ENCODE measurements at regions not wholly inside any gene's neighbourhood (a gene's known extent, or its start where the extent isn't known, plus 50 kb on each side); places are given as distances from the start of the nearest gene placed in this dataset.

DNA sequence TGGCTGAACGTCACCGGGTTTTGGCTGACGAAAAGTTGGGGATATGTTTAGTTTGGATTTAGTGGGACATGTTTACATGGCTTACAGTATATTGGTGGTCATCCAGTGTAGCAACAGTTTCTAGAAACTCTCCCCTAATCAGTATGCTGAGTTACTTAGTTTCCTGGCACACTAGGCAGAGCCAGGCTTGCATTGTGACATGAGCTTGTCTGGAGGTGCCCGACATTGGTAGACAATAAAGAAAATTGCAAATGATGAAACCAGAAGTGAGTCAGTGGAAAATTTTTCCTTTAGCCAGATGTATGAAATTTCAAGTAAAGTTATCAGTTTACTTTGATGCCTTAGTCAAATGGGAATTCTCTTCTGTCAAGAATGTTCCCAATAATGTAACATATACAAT lies 276.1 kb downstream of the RDH14 start (continued):
- TF ChIP-seq RNF2 (IDR thresholded peaks at IDR 0.05; ENCODE audit: borderline replicate concordance, low read depth) (no peak), RAD21 (conservative IDR thresholded peaks at IDR 0.05 in 1 of 2, IDR thresholded peaks at IDR 0.05 in 1 of 2) (no peak), HDAC2 (IDR thresholded peaks at IDR 0.05) (no peak), POLR2A (IDR thresholded peaks at IDR 0.05; ENCODE audit: low read length) (no peak)

DNA sequence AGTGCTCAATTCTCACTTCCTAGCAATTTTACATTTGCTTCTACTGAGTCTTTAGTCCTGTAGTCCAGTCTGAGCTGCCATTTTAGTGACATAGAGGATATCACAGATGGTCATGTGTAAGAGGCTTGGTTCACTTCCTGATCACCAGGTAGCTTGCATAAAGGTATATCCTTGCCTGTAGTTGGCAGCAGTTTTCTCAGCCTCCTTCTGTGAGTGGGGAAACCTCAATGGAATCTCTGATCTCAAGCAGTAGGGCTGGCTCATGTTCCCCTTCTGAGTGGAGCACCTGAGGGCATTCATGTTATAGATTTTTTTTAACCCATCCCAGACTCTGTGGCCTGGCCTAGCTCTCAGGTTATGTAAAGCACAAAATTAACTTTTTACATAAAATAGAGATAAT lies 278.4 kb downstream of the RDH14 start:
- H3K27ac ChIP-seq = no peak overlapping the region
- H3K4me3 ChIP-seq = no peak overlapping the region
- no peak overlapping the region for H3K4me2 ChIP-seq
- no peak for DNase-seq (ENCODE audit: low read depth in 1 of 2, low spot score in 1 of 2)
- ChIA-PET CTCF (no interaction called here), POLR2A (no interaction called here)
- no peak for ATAC-seq
- H3K4me1 ChIP-seq = no peaks in the 10 kb centered on the region
- TF ChIP-seq CHD4 (IDR thresholded peaks at IDR 0.05; ENCODE audit: borderline replicate concordance) (no peak), MYC (IDR thresholded peaks at IDR 0.05; ENCODE audit: borderline replicate concordance, low read length) (no peak), CEBPB (IDR thresholded peaks at IDR 0.05) (no peak), HDAC2 (IDR thresholded peaks at IDR 0.05) (no peak), GATA3 (IDR thresholded peaks at IDR 0.05; ENCODE audit: borderline replicate concordance) (no peak), JUNB (IDR thresholded peaks at IDR 0.05) (no peak), ZFP36 (IDR thresholded peaks at IDR 0.05; ENCODE audit: borderline replicate concordance, partially characterized antibody) (no peak), HOXB13 (CRISPR knock-in tag; IDR thresholded peaks at IDR 0.05; ENCODE audit: low read depth) (no peak), RFX5 (IDR thresholded peaks at IDR 0.05) (no peak), CHD2 (IDR thresholded peaks at IDR 0.05; ENCODE audit: low read length, partially characterized antibody) (no peak), JUN (IDR thresholded peaks at IDR 0.05) (no peak)
- TF ChIP-seq, protein P1, sequence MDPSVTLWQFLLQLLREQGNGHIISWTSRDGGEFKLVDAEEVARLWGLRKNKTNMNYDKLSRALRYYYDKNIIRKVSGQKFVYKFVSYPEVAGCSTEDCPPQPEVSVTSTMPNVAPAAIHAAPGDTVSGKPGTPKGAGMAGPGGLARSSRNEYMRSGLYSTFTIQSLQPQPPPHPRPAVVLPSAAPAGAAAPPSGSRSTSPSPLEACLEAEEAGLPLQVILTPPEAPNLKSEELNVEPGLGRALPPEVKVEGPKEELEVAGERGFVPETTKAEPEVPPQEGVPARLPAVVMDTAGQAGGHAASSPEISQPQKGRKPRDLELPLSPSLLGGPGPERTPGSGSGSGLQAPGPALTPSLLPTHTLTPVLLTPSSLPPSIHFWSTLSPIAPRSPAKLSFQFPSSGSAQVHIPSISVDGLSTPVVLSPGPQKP (IDR thresholded peaks at IDR 0.05; ENCODE audit: low read depth, low read length) = no peak
- TF ChIP-seq, protein P2, sequence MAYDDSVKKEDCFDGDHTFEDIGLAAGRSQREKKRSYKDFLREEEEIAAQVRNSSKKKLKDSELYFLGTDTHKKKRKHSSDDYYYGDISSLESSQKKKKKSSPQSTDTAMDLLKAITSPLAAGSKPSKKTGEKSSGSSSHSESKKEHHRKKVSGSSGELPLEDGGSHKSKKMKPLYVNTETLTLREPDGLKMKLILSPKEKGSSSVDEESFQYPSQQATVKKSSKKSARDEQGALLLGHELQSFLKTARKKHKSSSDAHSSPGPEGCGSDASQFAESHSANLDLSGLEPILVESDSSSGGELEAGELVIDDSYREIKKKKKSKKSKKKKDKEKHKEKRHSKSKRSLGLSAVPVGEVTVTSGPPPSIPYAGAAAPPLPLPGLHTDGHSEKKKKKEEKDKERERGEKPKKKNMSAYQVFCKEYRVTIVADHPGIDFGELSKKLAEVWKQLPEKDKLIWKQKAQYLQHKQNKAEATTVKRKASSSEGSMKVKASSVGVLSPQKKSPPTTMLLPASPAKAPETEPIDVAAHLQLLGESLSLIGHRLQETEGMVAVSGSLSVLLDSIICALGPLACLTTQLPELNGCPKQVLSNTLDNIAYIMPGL (CRISPR knock-in tag; IDR thresholded peaks at IDR 0.05; ENCODE audit: borderline replicate concordance) = no peak
- TF ChIP-seq, protein P3, sequence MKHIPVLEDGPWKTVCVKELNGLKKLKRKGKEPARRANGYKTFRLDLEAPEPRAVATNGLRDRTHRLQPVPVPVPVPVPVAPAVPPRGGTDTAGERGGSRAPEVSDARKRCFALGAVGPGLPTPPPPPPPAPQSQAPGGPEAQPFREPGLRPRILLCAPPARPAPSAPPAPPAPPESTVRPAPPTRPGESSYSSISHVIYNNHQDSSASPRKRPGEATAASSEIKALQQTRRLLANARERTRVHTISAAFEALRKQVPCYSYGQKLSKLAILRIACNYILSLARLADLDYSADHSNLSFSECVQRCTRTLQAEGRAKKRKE (CRISPR knock-in tag; IDR thresholded peaks at IDR 0.05; ENCODE audit: low read depth) = no peak
- TF ChIP-seq, protein P4, sequence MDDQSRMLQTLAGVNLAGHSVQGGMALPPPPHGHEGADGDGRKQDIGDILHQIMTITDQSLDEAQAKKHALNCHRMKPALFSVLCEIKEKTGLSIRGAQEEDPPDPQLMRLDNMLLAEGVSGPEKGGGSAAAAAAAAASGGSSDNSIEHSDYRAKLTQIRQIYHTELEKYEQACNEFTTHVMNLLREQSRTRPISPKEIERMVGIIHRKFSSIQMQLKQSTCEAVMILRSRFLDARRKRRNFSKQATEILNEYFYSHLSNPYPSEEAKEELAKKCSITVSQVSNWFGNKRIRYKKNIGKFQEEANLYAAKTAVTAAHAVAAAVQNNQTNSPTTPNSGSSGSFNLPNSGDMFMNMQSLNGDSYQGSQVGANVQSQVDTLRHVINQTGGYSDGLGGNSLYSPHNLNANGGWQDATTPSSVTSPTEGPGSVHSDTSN (IDR thresholded peaks at IDR 0.05) = no peak
- no peaks in the 10 kb centered on the region for H3K9me3 ChIP-seq
- no peak for FAIRE-seq

DNA sequence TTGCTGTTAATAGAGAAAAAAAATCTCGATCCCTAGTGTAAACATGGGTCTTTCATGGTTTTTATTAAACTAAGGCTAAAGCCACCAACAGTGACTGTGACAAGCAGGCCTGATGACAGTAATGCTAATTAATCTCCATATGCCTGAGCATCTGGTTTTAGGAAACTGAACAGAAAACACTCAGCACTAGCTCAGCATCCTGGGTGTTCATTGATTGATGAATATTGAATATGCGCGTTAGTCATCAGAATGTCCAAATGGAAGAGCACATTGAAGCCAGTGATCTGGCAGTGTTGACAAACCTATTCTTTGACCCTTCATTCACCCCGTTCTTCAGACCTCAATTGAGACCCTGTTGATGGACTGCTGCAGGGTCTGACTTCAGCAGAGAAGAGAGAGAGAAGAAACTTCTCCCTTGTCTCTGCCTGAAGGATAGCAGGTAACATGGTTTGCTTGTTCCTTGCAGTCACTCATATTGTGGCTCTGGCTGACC lies 283.8 kb downstream of the RDH14 start:
- 68% methylated on average over 4 of the region's 4 CpGs for WGBS (ENCODE audit: missing lambda C conversion rate)
- no peak for DNase-seq (ENCODE audit: low read depth in 1 of 2, low spot score in 1 of 2)
- CTCF ChIA-PET = no interaction called here

More for the DNA sequence above, 283.8 kb downstream of the RDH14 start:
- TF ChIP-seq, protein P5, sequence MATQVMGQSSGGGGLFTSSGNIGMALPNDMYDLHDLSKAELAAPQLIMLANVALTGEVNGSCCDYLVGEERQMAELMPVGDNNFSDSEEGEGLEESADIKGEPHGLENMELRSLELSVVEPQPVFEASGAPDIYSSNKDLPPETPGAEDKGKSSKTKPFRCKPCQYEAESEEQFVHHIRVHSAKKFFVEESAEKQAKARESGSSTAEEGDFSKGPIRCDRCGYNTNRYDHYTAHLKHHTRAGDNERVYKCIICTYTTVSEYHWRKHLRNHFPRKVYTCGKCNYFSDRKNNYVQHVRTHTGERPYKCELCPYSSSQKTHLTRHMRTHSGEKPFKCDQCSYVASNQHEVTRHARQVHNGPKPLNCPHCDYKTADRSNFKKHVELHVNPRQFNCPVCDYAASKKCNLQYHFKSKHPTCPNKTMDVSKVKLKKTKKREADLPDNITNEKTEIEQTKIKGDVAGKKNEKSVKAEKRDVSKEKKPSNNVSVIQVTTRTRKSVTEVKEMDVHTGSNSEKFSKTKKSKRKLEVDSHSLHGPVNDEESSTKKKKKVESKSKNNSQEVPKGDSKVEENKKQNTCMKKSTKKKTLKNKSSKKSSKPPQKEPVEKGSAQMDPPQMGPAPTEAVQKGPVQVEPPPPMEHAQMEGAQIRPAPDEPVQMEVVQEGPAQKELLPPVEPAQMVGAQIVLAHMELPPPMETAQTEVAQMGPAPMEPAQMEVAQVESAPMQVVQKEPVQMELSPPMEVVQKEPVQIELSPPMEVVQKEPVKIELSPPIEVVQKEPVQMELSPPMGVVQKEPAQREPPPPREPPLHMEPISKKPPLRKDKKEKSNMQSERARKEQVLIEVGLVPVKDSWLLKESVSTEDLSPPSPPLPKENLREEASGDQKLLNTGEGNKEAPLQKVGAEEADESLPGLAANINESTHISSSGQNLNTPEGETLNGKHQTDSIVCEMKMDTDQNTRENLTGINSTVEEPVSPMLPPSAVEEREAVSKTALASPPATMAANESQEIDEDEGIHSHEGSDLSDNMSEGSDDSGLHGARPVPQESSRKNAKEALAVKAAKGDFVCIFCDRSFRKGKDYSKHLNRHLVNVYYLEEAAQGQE (IDR thresholded peaks at IDR 0.05) = no peak
- H3K4me3 ChIP-seq = no peak overlapping the region
- no peak overlapping the region for H3K4me2 ChIP-seq
- ATAC-seq (no peak), FAIRE-seq (no peak)
- POLR2A ChIA-PET = no interaction called here
- H3K27ac ChIP-seq = no peak overlapping the region
- peaks cover 2% of the 10 kb centered on the region; the same call in 1 of the 3 replicates for H3K9me3 ChIP-seq
- peaks cover 5% of the 10 kb centered on the region; the same call in 1 of the 3 replicates for H3K4me1 ChIP-seq
